IMR-90 (cell line): ENCODE measurements at regions not wholly inside any gene's neighbourhood (a gene's known extent, or its start where the extent isn't known, plus 50 kb on each side); places are given as distances from the start of the nearest gene placed in this dataset.

ENCODE experiments used
- BHLHE40 ChIP-seq: fragments of 150-350 bp; IDR thresholded peaks from 2 replicates; pipeline ENCODE4 v1.6.1; 2016; ENCODE audit warnings: mild to moderate bottlenecking, low read depth, low read length
- POLR2A ChIP-seq: IDR thresholded peaks from 2 replicates; pipeline ENCODE4 v1.6.1; 2012; ENCODE audit warnings: mild to moderate bottlenecking, low read depth, low read length
- RAD21 ChIP-seq: IDR thresholded peaks from 2 replicates; pipeline ENCODE4 v1.6.1; 2012; ENCODE audit warnings: low read length, improper control_type of control experiment
- SMC3 ChIP-seq: fragments of 150-350 bp; IDR thresholded peaks from 2 replicates; pipeline ENCODE4 v1.6.1; 2016; ENCODE audit warnings: low read depth, mild to moderate bottlenecking, antibody characterized with exemption, low read length, moderate library complexity
- TF ChIP-seq, protein P1 (sequence below): conservative IDR thresholded peaks from 2 replicates; pipeline ENCODE4 v1.5.1; 2012; ENCODE audit warnings: mild to moderate bottlenecking, low read depth, low read length, improper control_type of control experiment

DNA sequence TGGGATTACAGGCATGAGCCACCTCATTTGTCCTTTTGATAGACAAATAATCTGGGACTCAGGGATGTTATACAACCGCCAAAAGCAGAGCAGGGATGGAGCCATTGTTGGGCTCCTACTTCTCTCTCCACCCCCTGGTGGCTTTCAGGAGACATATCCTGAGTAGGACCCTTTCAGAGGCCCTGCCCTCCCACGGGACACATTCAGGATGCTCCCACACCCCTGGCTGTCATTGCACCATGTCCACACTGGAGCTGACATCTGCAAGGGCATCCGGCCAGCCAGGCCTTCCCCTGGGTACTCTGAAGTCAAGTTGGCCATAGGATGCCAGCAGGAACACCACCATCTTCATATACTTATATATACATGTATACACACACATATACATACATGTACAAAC, 181.8 kb downstream of the SYK start:
- TF ChIP-seq, protein P1, sequence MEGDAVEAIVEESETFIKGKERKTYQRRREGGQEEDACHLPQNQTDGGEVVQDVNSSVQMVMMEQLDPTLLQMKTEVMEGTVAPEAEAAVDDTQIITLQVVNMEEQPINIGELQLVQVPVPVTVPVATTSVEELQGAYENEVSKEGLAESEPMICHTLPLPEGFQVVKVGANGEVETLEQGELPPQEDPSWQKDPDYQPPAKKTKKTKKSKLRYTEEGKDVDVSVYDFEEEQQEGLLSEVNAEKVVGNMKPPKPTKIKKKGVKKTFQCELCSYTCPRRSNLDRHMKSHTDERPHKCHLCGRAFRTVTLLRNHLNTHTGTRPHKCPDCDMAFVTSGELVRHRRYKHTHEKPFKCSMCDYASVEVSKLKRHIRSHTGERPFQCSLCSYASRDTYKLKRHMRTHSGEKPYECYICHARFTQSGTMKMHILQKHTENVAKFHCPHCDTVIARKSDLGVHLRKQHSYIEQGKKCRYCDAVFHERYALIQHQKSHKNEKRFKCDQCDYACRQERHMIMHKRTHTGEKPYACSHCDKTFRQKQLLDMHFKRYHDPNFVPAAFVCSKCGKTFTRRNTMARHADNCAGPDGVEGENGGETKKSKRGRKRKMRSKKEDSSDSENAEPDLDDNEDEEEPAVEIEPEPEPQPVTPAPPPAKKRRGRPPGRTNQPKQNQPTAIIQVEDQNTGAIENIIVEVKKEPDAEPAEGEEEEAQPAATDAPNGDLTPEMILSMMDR = no peak
- no peak for TF ChIP-seq POLR2A
- no peak for TF ChIP-seq SMC3
- no peak for TF ChIP-seq BHLHE40
- no peak for TF ChIP-seq RAD21
